Hepatocyte (in vitro differentiated cells): ENCODE measurements at regions not wholly inside any gene's neighbourhood (a gene's known extent, or its start where the extent isn't known, plus 50 kb on each side); places are given as distances from the start of the nearest gene placed in this dataset.

ENCODE experiments used
- CTCF ChIP-seq: fragments of 200-600 bp; sonication (generic); IDR thresholded peaks from 2 replicates; pipeline ENCODE4 v1.5.1; 2016; ENCODE audit warnings: antibody characterized with exemption, mild to moderate bottlenecking; ENCODE audit not compliant: poor library complexity
- EZH2 ChIP-seq: fragments of 200-600 bp; sonication (generic); IDR thresholded peaks from 2 replicates; pipeline ENCODE4 v1.6.1; 2016; ENCODE audit warnings: antibody characterized with exemption, mild to moderate bottlenecking, borderline replicate concordance

DNA sequence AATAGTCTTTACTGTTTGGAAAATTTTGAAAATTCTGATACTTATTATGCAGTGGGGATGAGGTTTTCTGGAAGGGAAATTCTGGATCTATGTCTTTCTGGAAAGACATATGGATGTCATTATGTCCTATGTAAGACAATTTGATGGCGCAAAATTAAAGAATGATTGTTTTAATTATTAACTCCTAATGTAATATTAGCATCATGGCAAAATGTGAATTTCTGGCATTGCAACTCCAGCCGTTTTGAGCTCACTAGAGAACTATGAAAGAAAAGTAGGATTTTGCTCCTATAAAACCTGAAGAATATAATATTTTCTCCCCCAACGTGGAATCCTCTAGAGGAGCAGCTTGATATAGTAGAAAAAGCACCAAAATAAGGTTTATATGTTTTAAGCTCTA lies 243.2 kb downstream of the RFPL4B start:
- no peak for TF ChIP-seq EZH2
- no peak for TF ChIP-seq CTCF
